SW480 (cell line): ENCODE measurements at regions not wholly inside any gene's neighbourhood (a gene's known extent, or its start where the extent isn't known, plus 50 kb on each side); places are given as distances from the start of the nearest gene placed in this dataset.
"Not testable (repeated sequence)": the region's sequence is repeated elsewhere in the genome, so short reads cannot be mapped to it uniquely, and the experiment has no call there.

Experiments
- DNase-seq: peaks from one replicate; pipeline ENCODE4 v3.0.0-alpha.2; 2016; ENCODE audit warnings: low spot score

DNA sequence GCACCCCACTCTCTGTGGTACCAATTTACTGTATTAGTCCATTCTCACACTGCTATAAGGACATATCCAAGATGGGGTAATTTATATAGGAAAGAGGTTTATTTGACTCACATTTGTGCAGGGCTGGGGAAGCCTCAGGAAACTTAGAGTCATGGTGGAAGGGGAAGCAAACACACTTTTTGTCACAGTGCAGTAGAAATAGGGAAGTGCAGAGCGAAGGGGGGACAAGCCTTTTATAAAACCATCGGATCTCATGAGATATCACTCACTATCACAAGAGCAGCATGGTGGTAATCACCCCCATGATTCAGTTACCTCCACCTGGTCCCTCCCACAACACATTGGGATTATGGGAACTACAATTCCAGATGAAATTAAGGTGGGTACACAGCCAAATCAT lies 766.9 kb upstream of the PCDH10 start:
- no peak for DNase-seq

DNA sequence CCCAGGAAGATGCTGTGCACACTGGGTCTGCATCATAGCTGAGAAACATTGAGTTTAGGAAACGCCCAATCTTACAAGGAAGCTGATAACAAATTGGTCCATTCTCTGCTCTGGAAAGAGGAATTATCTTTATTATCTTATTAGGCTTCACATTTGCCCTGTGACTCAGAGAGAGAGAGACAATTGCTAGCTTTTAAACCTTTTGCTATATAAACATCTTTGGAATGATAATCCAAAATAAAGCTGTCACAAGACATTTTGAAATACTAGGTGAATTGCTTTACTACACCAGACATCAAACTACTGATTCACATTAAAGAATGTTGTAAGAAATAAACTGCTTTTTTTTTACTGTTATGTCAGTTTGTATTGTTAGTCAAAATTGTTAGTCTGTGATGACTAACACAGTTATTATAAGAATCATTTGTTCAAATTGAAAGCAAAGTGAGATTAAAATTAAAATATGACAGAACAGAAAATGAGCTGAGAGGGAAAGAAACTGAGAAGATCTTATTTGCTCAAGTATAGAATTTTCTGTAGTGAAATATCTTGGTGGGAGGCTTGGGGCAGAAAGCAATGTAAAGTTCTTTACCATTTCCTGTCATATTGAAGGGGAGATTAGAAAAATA lies 765.4 kb upstream of the PCDH10 start:
- no peak for DNase-seq

DNA sequence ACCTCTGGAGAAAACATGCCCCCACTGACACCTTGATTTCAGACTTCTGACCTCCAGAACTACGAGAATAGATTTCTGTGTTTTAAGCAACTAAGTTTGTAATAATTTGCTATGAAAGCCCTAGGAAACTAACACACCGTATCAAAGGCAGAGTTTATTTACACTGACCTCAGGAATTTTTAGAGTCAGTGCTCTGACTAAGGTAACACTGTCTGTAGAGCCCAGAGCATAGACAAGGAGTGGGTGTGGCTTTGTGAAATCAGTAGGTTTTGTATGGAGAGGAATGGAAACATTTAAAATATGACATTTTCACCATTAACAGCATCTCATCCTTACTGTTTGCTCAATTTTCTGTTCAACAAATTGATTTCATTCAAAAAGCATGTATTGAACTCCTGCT lies 764.4 kb upstream of the PCDH10 start:
- DNase-seq: no peak

DNA sequence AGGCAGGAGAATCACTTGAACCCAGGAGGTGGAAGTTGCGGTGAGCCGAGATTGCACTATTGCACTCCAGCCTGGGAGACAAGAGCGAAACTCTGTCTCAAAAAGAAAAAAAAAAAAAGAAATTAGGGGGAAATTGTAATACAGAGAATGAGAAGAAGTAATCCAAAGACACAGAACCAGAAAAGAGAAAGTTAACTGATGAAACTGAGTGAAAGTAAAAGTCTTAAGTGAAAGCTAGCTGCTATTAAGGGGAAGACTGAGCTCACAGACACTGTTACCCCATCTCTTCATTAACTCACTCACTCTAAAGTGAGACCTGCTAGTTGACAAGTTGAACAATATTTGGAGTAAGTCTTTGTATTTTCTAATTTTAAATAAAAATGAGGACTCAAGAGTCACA lies 763.0 kb upstream of the PCDH10 start:
- DNase-seq: no peak

DNA sequence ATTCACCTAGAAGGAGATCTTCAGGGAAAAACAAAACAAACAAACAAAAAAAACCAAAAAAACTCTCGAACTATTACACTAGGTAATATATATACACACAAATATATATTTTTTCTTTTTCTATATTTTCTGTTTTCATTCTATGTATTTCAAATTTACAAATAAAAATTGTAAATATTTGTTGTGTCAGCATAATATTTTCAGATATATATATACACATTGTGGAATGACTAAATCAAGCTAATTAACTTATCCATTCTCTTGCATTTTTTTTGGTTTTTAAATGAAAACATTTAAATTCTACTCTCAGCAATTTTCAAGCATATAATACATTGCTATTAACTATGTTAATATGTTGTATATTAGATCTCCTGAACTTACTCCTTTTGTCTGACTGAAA lies 762.0 kb upstream of the PCDH10 start:
- no peak for DNase-seq

DNA sequence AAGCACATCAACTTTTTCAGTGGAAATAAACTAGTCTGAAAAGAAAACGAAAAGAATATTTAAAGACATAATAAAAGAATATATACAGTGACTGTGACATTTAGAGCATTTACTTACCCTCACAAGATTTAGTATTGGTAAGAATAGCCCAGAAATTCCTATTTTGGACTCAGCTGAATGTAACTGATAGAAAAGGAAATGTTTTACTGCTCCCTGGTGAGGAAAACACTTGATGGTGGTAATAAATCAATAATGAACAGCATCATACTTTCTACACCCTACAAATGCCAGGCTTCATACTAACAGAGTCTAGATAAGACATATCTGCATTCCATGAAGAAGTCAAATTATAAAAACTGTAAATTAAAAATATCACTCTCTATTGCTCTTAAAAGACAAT lies 753.5 kb upstream of the PCDH10 start:
- DNase-seq: no peak

DNA sequence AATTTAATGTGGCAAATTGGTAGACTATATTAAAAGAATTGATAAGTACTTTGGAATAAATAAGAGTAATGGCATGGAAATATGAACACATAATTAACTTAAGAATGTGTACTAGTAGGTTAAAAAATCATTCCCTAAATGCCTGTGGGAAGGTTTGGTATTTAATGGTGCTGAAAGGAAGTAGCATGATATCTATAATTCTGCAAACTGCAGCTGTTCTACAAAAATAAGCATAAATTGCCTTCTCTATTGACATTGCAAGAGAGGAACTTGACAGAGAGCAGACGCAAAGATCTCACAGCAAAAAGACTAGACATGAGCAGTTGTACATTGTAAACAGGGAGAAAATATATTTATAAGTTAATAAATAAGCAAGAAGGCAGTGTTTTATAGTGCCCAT lies 752.5 kb upstream of the PCDH10 start:
- DNase-seq: no peak

DNA sequence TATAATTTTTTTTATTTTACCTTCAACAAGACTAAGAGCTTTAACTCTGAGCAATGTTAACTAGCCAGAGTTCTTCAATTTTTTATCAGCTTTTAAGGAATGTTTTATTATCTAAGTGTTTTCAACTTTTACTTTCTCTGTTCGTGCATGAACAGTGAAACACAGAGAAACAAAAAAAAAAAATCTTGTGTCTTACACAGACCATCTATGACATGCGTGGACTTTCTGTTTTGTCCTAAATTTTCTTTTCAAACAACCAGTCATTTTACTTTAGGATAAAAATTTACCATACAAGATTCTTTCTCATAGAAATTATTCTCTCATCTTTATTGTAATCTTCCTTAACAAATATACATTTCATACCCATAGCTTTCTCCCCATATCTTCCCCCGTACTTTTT lies 731.9 kb upstream of the PCDH10 start:
- DNase-seq: no peak

DNA sequence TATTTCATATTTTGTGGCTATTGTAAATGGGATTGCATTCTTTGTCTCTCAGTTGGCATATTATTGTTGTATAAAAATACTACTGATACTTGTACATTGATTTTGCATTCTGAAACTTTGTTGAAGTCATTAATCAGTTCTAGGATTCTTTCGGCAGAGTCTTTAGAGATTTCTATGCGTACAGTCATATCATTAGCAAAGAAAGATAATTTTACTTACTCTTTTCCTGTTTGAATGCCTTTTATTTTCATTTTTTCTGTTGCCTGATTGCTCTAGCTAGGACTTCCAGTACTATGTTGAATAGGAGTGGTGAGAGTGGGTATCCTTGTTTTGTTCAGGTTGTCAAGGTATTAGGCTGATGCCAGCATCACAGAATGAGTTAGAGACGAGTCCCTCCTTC lies 722.0 kb upstream of the PCDH10 start:
- no peak for DNase-seq

DNA sequence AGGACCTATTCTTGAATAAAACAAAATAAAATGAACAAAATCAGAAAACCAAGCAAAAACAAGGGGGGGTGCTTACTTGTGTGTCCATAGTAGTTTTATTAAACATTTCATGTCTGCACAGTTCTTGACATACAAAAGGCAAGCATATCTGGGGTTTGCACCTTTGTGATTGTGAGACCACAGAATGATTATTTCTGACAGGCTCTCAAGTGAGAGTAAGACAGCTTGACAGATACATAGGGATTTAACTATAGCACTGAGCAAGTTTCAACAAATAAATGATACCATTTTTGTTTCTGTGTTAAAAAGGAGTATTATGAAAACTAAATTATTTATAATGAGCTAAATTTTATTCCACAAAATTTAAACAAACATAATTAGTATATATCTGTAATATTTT lies 712.0 kb upstream of the PCDH10 start:
- DNase-seq: no peak

DNA sequence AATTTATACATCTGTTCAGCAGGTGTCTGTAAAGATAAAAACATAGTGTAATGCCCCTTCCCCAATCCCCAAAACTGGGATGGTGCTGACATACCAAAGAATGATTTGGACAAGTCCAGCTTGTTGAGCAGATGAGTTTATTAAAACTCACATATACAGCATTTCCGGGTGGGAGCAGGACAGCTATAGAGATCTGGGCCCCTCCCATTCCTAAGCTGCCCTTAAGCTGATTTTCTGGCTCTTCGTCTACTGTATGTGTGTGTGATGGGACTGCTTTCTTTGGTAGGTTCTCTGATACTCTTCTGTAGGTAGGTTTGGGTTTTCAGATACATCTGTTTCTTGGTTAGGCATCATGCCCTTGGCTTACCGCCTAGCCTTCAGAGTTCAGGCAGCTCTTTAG lies 703.7 kb upstream of the PCDH10 start:
- no peak for DNase-seq

DNA sequence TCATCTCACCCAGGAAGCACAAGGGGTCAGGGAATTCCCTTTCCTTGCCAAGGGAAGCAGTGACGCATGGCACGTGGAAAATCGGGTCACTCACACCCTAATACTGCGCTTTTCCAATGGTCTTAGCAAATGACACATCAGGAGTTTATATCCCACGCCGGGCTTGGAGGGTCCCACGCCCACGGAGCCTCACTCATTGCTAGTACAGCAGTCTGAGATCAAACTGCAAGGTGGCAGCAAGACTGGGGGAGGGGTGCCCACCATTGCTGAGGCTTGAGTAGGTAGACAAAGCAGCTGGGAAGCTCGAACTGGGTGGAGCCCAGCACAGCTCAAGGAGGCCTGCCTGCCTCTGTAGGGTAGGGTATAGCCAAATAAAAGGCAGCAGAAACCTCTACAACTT lies 691.1 kb upstream of the PCDH10 start:
- not testable (repeated sequence) for DNase-seq

DNA sequence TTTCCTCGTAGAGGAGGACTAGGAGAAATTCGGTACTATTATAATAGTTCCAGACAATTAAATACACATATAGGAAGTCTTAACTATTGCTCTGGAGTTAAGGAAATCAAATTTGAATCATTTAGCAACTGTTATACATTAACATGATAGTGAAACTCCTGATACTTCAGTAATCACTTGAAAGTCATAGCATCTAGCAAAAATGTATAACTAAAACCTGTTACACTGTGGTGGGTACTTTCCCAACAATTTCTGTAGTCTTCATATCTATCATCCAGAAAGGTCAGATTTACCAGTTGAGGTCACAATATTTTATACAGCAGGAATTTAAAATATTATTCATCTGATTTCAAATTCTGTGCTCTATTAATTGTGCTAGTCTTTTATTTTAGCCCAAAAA lies 669.6 kb upstream of the PCDH10 start:
- DNase-seq: no peak

DNA sequence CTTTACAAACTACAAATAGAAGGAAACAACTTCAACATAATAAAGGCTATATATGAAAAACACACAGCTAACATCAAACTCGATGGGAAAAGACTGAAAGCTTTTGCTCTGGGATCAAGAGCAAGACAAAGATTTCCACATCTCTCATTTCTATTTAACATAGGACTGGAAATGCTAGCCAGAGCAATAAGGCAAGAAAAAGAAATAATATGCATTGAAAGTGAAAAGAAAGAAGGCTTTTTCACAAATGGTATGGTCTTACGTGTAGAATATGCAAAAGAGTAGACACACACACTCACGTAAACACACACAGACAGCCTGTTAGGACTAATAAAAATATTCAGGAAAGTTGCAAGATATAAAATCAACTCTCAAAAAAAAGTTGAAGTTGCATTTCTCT lies 660.5 kb upstream of the PCDH10 start:
- no peak for DNase-seq

DNA sequence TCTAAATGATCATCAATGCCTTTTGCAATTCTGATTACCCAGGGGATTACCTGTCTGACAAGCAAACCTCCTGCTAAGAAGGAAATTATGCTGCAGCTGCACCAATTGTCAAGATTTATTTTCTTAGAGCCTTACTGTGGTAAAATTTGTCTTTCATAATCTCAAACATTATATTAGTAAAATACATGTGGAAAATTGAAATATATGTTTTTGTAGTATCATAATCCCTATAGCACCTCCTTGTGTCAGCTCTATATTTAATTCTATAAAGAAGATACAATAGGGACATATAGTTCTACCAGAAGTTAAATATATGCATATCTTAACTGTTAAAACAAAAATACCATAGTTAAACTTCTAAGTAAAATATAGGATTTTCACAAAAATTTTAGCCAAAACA lies 655.6 kb upstream of the PCDH10 start:
- no peak for DNase-seq

DNA sequence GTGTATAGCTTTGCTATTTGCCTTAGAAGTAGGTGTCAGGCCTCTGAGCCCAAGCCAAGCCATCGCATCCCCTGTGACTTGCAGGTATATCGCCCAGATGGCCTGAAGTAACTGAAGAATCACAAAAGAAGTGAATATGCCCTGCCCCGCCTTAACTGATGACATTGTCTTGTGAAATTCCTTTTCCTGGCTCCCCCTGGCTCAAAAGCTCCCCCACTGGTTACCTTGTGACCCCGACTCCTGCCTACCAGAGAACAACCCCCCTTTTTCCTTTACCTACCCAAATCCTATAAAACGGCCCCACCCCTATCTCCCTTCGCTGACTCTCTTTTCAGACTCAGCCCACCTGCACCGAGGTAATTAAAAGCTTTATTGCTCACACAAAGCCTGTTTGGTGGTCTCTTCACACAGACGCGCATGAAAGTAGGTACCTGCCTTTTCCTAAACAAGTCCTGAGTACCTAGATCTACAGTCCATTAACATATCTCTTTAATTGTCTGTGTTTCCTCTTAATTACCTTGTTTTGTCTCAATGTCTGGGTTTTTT lies 653.8 kb upstream of the PCDH10 start:
- DNase-seq: not testable (repeated sequence)

DNA sequence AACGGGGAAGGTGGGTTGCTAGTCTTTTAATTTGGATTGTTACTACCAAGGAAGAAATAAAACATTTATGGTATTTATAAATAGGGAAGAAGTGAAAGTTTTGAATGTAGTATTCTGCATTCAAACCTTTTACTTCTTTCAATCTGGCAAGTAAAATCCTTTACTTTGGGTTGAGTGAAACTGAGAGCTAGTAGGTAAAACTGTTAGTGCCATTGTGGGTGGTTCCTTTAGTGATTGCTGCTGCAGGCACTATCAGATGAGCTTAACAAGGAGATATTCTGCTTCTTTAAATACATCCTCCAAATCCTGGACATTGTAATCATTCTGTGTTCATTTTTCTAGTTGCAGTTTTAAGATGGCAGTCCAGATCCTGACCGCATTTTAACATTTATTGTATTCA lies 650.9 kb upstream of the PCDH10 start:
- no peak for DNase-seq

DNA sequence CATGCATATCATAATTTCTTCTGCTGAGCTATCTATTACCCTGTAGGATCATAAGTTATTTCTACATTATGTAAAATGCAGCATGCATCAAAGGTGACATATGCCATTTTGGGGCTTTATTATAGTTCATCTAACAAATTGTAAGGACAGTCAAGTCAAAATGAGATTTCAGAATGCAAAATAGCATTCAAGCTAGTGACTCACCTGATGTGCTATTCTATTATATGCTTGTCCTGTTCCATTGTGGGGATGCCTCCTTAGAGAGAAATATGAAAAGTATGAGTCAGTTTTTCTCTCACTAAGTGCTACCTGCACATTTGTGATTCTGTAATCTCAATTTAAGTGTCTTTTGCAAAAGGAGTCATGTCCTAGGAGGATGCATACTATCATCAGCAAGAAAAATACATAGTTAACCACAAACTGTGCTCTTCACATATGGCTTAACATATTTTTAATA lies 647.0 kb upstream of the PCDH10 start:
- DNase-seq: no peak

DNA sequence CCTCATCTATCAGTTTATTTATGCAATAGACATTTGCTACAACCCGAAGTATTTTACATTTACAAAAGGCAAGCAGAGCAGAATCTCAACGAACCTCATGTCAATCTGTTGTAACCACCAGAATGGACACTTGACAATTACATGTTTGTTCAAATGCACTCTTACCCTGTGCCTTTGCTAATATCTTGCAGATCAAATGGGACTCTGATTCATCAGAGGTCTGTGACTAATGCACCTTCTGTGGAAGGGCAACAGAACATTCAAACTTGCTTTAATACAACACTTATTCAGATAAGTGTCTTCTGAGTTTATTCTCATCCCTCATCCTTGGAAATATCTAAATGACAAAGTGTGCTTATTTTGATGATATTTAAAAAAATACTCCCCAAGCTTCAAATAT lies 644.7 kb upstream of the PCDH10 start:
- no peak for DNase-seq

DNA sequence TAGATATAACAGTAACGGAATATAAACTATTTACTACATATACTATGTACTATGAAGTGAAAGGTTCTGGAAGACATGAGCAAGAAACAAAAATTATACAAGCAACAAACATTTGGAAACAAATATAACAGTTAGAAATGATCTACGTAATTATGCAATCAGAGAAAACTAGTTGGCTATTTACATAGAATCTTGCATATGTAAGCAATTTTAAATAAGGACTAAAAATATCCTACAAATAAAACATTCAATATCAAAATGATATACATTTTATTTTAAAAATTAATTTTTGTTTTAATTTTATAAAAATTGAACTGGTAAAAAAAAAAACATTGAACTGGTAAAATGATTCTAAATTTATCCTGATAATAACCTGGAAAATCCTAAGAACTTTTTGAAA lies 642.5 kb upstream of the PCDH10 start:
- DNase-seq: no peak

DNA sequence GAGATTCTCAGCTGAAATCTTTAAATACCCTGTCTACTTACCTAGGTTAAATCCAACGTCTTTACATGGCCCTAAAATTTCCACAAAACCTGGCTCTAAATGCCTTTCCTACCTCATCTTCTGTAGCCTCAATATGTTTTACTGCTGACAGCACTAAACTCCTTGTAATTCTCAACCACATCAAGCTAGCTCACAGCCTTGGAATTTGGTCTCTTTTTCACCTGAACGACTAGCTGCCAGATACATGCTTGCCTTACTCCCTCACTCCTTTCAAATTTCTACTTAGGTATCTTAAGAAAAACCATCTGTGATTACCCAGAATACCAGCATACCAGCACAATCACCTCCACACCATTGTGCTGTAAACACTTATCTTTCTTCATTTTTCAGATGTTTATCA lies 635.6 kb upstream of the PCDH10 start:
- DNase-seq: no peak

DNA sequence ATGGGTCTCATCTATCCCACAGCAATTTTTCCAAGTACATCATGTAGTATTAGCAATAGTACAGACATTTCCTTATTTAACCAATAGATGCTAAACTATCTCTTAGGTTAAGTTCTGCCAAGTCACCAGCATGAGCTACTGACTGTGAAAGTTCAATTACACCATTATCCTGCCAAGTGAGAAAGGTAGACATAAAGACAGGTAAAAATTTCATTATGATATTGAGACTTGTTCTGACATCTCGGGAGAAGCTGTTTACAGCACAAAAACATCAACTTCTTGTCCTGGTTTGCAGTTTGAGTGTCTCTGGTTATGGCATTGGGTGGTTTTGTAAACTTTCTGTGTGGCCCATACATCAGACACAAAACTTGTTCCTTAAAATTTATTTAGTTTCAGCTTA lies 622.4 kb upstream of the PCDH10 start:
- no peak for DNase-seq

DNA sequence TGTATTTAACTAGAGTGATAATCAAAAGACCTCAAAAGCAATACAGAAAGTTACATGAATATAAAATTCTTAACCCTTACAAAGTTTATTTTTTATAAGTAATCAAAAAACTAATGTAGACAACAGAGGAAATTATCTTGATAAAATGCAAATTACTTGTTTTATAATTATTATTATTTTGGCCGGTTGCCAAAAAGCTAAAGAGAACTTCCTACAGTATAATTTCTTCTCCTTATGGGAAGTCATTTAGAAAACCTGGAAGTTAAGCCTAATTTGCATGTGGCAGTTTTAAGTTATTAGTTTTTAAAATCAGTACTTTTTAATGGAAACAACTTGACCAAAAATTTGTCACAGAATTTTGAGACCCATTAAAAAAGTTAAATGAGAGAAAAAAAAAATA lies 621.3 kb upstream of the PCDH10 start:
- no peak for DNase-seq

DNA sequence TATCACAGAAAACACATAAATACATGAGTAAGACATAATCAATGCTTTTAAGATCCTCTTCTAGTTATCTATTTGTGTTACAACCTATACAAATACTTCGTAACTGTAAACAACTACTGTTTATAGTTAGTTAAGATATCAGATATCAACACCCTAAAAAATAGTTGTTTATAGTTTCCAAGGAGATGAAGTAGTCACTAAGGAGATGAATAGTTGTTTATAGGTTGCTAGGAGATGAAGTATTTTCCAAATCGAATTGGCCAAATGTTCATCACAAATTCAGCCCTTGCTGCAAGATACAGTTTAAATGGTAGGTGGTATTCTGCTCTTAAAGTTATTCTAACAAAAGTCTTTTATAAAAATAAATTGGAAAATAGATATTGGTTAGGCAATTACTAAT lies 618.2 kb upstream of the PCDH10 start:
- no peak for DNase-seq

DNA sequence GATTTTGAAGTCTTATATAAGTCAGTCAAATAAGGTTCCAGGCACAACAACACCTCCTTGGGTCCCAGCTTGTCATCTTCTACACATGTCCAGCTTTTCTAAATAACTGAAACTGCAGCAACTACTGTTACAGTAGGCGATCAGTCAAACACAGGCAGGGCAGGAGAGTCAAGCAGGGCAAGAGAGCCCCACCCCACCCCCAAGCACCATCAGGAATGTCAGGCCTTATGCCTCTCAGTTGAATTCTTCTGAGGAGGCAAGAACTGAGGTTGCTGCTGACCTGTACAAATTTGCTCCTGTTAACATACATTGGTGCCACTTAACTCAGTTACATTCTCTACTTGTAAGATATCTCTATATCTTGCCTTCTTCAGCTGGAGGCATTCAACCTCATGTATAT lies 608.8 kb upstream of the PCDH10 start:
- DNase-seq: no peak
